GM21529 (cell line): ENCODE measurements at regions not wholly inside any gene's neighbourhood (a gene's known extent, or its start where the extent isn't known, plus 50 kb on each side); places are given as distances from the start of the nearest gene placed in this dataset.

Experiments
- ATAC-seq: cut with Tn5 transposase; IDR thresholded peaks from one replicate; pipeline ENCODE4 v1.9.1; 2021; ENCODE audit not compliant: unreplicated experiment

GRCh38 chr13:88074794-88075510, 403.8 kb downstream of the SLITRK5 start:
- no peak for ATAC-seq

- ATAC-seq: no peak
These were observed 413.9 kb downstream of the SLITRK5 start for GRCh38 chr13:88085036-88085435.

DNA sequence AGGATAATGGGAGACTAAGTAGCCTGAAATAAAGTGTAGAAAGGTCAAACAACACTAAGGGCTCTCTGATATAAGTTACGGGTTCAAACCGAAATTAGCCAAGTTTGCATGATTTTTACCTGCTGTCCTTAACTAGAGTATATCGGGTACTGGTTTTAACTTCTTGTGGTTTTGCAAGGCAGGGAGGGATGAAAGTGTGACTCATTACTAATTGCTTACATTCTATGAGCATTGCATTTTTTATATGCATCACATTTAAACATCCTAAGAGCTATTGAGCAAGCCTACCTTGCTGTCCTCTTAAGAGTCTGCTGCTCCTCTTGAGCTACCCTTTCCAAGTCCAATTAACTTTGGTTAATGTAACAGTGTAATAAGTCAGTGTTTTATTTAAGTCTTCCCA, 415.4 kb downstream of the SLITRK5 start:
- no peak for ATAC-seq

GRCh38 chr13:88097541-88097940, 426.4 kb downstream of the SLITRK5 start:
- no peak for ATAC-seq

- no peak for ATAC-seq
These were observed 432.7 kb downstream of the SLITRK5 start for GRCh38 chr13:88103824-88104223.

GRCh38 chr13:88104576-88104975, 433.4 kb downstream of the SLITRK5 start:
- ATAC-seq: no peak

- ATAC-seq: no peak
These were observed 436.4 kb downstream of the SLITRK5 start for GRCh38 chr13:88107570-88107969.

DNA sequence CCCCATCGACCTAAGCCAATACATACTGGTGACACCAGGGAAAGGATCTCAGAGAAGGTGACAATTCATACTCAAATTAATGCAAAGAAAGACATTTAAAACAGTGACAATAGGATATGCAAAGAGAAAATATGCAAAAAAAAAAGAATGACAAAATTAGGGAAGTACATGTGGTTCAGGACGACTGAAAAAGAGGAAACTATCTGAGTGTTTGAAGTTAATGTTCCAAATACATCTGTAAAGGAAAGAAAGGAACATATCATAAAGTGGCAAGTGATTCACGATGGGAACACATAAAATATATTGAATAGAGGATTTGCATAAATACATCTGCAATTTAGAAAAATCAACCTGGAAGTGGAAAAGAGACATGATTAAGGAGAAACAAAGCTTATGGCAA, 441.4 kb downstream of the SLITRK5 start:
- ATAC-seq: no peak

GRCh38 chr13:88115976-88116375, 444.8 kb downstream of the SLITRK5 start:
- no peak for ATAC-seq

DNA sequence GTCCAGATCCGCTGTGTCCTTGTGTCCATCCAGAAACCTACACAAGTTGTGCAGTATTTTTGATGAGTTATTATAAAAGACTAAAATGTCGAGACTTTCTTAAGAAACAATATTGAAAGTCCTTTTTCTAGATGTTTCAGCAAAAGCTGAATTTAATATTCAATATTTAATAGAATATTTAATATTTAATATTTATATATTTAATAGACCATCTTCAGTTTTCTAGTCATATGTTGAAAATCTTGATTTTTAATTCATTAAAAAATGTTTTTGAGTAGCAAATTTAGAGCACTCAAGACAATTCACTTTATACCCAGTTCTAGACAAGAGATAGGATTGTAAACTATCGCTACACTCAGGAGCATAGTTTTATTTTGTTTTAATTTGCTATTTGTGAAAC, 447.8 kb downstream of the SLITRK5 start:
- no peak for ATAC-seq

- no peak for ATAC-seq
These were observed 453.0 kb downstream of the SLITRK5 start for GRCh38 chr13:88124142-88124541.

DNA sequence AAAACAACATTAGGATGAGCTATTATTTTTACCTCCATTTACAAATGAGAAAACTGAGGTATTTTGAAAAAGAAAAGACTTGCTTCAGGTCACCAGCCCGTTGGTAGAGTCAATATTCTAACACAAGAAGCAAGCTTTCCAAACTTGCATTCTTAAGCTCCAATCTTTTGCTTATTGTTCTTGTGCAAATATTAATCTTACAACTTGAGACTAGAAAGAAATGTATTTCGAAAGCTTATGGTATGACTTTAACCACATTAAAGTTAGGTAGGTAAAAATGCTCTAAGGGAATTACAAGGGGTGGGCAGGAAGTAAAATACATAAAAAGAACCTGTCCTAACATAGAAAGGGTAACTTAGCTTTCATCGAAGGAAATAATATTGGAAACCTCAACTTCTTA, 453.9 kb downstream of the SLITRK5 start:
- no peak for ATAC-seq

DNA sequence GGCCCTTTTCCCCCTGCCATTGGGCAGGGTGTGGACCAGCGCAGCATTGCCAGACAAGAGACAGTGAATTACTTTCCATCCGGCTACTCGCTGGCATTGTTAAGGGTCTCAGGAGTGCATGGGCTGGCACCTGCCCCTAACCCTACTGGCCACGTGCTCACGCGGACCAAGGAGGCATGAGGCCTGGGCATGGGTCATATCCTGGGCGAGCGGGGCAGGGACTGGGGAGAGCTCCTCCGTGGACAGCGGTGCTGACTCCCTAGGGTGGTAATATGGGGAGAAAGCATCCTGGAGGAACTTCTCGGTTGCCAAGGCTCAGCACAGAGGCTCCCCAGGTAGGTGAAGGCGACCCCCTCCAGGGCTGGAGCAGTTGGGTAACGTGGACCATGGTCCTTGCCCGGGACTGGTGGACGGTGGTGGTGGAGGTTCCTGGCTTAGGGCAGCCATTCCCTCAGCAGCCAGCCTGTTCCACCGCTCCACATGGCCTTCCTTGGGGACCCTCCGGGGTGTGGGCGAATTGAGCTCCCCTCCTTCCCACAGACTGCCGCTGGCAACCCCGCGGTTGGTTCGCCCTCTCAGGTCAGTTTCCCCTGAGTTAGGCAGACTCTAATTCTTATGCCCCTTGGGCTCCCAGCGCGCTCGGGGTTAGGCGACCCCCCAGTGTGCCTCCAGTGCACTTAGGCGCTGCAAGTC, 465.1 kb downstream of the SLITRK5 start:
- no peak for ATAC-seq

DNA sequence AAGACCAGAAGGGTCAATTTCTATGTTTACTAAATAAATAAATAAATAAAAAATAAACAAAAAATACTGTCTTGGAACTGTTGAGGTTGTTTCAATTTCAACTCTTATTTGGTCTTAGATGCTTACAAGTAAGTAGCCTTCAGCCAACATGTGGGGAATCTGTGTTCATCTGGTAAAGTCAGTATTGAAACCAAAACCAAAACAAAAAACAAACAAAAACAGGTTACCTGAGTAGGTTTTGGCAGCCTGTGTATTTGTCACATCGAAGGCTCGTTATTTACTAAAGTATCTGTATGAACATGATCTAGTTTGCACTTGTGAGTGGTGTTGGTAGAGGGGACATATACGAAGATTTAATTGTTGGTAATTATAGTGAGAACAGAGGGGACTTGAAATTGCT, 471.5 kb downstream of the SLITRK5 start:
- ATAC-seq: no peak

DNA sequence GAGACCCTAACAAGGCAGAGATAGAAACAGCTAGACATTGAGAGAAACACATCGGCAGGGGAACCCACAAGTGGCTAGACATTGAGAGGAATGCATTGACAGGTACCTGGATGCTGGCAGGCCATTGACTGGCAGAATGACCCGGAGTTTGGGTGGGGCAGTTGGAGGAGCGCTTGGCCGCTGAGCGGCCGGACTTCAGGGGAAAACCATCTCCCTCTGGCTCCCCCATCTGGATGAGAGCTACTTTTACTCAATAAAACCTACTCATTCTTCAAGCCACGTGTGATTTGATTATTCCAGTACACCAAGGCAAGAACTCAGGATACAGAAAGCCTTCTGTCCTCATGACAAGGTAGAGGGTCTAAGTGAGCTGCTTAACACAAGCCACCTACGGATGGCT, 473.4 kb downstream of the SLITRK5 start:
- no peak for ATAC-seq

- ATAC-seq: no peak
These were observed 482.2 kb downstream of the SLITRK5 start for GRCh38 chr13:88153353-88153752.

- no peak for ATAC-seq
These were observed 482.8 kb downstream of the SLITRK5 start for GRCh38 chr13:88154001-88154400.

DNA sequence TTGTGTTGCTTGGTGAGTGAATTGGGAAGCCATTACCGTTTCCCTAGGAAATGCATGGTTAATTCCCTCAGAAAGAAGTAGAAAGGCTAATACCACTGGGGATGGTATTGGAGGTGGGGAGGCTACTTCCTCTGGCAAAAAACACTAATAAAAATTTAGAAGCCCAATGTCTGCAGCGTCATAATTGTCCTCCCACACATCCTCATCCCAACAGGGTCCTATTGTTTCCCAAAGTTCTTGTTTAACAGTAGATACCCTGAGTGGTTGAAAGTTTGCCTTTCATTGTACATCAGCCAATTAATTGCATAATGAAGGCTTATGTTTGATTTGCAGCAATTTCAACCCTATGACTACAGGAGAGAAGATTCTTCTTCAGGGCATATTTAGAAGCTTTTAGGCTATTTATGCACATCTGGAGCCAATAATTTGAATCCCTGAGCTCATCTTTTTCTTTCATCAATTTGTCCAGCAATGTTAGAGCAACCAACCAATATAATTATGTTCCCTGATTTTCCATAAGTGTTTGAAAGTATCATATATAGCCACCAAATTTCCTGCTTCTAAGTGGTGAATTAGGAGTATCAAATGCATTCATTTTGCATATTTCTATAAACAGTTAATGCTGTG, 491.0 kb downstream of the SLITRK5 start:
- no peak for ATAC-seq

DNA sequence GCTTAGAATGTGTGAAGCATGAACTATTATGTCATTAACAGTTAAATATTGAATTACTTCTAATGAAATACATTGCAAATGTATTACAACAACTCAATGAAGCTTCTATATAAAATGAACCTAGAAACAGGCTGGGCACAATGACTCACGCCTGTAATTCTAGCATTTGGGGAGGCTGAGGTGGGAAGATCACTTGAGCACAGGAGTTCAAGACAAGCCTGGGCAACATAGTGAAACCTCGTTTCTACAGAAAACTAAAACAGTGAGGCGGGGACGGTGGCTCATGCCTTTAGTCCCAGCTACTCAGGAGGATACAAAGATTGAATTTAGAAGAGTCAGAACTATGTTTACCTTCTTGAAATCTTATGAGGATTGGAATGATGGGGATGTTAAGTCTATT, 505.1 kb downstream of the SLITRK5 start:
- no peak for ATAC-seq

GRCh38 chr13:88183440-88183839, 512.3 kb downstream of the SLITRK5 start:
- ATAC-seq: no peak

- no peak for ATAC-seq
These were observed 517.8 kb downstream of the SLITRK5 start for GRCh38 chr13:88188986-88189385.

DNA sequence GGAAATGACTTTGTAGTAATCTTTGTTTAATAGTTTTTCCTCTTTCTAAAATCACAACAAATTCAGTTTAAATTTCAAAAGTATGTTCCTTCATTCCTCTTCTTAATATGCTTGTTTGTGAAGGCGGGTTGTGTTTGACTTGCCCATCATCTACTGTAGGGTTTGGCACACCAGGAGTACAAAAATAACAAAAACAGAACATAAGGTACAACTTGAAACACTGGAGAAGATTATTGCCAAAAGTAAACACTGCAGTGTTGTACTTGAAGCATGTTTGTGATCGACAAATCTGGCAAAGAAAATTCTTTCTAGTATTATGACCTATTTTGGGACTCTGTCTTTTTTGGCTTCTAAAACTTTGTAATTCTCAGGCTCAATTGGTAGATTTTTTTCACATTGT, 518.6 kb downstream of the SLITRK5 start:
- ATAC-seq: no peak
